ENCODE measurements at regions not wholly inside any gene's neighbourhood (a gene's known extent, or its start where the extent isn't known, plus 50 kb on each side); places are given as distances from the start of the nearest gene placed in this dataset.

DNA sequence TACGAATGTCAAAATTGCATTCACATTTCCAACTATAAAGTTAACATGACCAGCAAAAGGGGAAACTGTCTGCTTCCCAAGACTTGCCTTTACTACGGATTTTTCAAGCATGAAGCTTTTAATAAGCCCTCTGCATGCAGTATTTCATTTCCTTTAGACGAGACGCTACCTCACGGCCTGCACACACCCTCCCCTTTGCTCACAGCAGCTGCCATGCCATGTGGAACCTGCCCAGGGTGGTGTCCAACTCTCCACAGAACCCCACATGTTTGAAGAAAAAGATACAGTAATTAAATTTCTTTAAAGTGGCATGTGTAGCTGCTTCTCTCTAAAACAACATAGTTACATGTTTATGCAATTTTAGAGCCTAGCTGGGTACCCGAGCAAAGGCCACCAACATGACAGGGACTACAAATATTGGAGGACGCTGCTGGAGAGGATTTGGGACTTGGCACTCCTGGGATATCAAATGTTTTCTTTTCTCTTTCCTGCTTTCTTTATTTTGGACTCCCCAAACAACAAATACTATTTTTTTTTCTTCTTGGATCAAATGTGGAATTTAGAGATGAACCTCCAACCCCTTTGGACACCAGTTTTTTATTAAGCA, 256.9 kb upstream of the PCSK5 start:
- no peaks in the 10 kb centered on the region for H3K27me3 ChIP-seq (ENCODE audit: control insufficient read depth, insufficient read depth, low read length)
- no peak overlapping the region for H3K4me3 ChIP-seq (ENCODE audit: insufficient read depth, low read depth, low read length)
- DNase-seq: no peak
- no peaks in the 10 kb centered on the region for H3K36me3 ChIP-seq (replicated peaks; ENCODE audit: control insufficient read depth, insufficient read depth, low read length)

DNA sequence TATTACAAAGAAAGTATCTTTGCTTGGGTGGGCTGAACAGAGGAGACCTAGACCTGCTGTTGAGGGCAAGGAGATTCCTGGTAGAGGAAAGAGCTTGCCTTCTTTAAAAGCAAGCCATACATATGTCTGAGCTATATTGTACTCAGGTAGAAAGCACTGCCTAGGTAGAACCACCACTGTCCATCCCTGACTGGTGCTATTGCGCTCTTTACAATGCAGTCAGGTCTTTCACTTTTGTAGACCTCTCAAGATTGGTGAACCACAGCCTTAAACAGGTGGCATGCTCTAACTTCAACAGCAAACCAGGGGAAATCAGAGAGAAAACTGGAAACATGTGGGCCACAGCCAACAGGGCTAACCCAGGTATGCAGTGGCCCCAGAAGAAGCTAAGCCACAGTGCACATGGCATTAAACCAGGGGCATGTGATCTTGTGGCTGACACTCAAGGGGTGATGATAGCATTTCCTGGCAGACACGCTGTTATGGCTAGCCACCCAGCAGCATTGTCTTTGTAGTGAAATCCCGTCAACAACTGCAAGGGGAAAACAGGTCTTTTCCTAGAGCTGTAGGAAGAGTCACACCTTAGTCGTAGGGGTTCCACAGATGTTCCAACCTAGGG, 253.9 kb upstream of the PCSK5 start:
- no peaks in the 10 kb centered on the region for H3K27me3 ChIP-seq (ENCODE audit: control insufficient read depth, insufficient read depth, low read length)
- H3K4me3 ChIP-seq (ENCODE audit: insufficient read depth, low read depth, low read length): no peak overlapping the region
- no peak for DNase-seq
- no peaks in the 10 kb centered on the region for H3K36me3 ChIP-seq (replicated peaks; ENCODE audit: control insufficient read depth, insufficient read depth, low read length)

DNA sequence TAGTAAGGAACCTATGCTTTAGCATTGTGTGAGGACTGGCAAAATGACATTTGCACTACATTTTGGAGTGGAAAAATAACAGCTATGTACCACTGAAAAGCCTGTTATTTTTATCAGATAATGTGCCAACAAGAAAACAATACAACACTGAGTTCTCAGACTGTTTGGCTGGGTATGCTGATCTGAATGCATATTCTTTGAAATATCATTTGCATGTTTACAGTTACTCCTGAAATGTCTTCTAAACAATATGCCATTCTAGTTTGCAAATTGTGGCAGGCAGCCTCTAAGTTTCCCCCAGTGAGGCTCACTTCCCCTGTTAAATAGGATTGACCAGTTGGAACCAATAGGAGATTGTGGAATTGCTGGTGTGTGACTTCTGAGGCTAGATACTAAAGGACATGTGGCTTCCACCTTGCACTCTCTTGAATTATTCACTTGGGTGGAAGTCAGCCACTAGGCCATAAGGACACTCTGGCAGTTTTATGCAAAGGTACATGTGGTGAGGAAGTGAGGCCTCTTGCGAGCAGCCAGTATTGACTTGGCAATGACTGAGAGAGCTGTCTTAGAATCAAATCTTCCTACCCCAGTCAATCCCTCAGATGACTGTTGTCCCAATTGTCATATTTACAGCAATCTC, 250.4 kb upstream of the PCSK5 start:
- Histone ChIP-seq H3K27me3 (ENCODE audit: control insufficient read depth, insufficient read depth, low read length) (no peaks in the 10 kb centered on the region), H3K36me3 (replicated peaks; ENCODE audit: control insufficient read depth, insufficient read depth, low read length) (no peaks in the 10 kb centered on the region), H3K4me3 (ENCODE audit: insufficient read depth, low read depth, low read length) (no peak overlapping the region)
- DNase-seq: no peak

DNA sequence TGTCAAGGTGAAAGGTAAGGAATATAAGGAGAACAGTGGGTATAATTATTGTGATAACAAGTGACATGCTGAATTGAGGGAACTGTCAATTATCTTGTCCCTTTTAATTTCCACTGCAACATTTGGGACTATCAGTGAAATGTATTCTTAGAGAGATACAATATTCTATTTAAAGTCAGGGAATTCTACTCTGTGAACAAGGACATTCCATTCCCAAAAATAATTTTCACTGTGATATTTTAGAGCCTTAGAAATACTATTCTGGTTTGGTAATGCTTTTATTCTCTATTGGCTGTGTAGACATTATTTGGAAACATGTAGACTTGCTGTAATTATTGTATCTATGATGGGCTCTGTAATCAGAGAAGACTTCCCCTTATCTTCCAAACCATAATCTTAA, 248.0 kb upstream of the PCSK5 start:
- Histone ChIP-seq H3K36me3 (replicated peaks; ENCODE audit: control insufficient read depth, insufficient read depth, low read length) (no peaks in the 10 kb centered on the region), H3K27me3 (ENCODE audit: control insufficient read depth, insufficient read depth, low read length) (no peaks in the 10 kb centered on the region), H3K4me3 (ENCODE audit: insufficient read depth, low read depth, low read length) (no peak overlapping the region)
- DNase-seq: no peak

DNA sequence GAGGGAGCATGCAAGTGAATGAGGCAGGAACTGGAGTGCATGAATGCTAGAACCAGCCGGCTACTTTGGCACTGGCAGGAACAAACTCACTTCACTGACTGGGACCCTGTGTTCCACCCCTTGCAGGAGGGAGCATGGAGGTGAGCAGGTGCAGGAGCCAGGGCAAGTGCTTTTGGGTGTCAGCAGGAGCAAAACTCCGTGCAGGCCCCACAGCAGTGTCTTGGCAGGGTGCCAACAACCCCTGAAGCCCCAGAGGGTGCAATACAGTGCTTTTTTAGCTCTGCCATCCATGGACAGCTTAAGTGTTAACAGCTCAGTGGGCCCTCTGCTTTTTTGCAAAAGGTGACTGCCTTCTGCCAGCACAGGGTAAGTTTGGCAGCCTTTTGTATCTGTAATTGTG, 245.8 kb upstream of the PCSK5 start:
- Histone ChIP-seq H3K4me3 (ENCODE audit: insufficient read depth, low read depth, low read length) (no peak overlapping the region), H3K36me3 (replicated peaks; ENCODE audit: control insufficient read depth, insufficient read depth, low read length) (no peaks in the 10 kb centered on the region), H3K27me3 (ENCODE audit: control insufficient read depth, insufficient read depth, low read length) (no peaks in the 10 kb centered on the region)
- DNase-seq: no peak

DNA sequence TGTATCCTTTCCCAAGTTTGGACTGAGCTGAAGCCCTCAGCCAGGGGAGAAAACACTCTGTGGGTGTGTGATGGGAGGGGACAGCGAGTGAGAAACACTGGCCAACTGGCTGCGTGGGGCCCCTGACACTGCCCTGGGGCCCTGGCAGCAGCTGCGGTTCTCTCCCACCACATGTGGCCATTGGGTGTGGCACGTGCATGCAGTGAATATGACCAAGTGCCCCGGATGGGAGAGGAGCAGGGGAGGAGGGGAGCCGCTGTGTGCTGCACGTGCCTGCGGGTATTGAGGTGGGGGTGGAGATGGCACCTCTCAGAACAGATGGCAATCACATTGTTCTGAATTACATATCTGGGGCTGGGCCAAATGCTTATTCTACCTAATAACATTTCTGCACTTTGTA, 242.4 kb upstream of the PCSK5 start:
- no peak for DNase-seq

DNA sequence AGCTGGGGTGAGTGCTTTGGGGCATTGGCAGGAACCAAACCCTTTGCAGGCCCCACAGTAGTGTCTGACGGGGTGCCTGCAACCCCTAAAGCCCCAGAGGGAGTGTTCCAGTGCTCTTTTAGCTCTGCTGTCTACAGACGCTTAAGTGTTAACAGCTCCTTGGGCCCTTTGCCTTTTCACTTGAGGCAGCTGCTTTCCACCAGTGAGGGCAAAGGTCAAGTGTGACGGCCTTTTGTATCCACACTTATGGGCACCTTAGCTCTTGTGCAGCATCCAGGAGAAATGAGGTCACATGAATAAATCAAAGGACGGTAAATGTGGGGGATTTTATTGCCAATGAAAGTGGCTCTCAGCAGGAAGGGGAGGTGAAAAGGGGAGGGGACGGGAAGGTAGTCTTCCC, 241.4 kb upstream of the PCSK5 start:
- H3K27me3 ChIP-seq (ENCODE audit: control insufficient read depth, insufficient read depth, low read length): no peaks in the 10 kb centered on the region
- no peak overlapping the region for H3K4me3 ChIP-seq (ENCODE audit: insufficient read depth, low read depth, low read length)
- H3K36me3 ChIP-seq (replicated peaks; ENCODE audit: control insufficient read depth, insufficient read depth, low read length): no peaks in the 10 kb centered on the region
- no peak for DNase-seq

More for the DNA sequence above, 242.4 kb upstream of the PCSK5 start:
- Histone ChIP-seq H3K4me3 (ENCODE audit: insufficient read depth, low read depth, low read length) (no peak overlapping the region), H3K36me3 (replicated peaks; ENCODE audit: control insufficient read depth, insufficient read depth, low read length) (no peaks in the 10 kb centered on the region), H3K27me3 (ENCODE audit: control insufficient read depth, insufficient read depth, low read length) (no peaks in the 10 kb centered on the region)

DNA sequence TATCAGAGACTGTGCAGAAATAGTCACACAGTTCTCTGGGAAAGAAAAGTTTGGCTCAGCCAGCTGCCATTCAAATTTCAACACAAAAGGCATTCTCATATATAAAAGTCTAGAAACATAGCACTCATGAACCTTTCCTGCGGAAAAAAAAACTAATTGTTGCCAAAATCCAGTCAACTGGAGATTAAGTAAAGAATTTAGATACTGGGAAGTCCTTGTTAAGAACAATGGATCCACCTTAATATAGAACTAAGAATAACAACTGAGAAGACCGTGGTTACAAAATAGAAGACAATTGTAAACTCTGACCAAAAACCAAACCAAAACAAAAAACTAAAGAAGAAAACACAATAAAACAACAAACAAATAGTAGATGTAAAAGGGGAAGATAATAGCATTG, 238.8 kb upstream of the PCSK5 start:
- Histone ChIP-seq H3K4me3 (ENCODE audit: insufficient read depth, low read depth, low read length) (no peak overlapping the region), H3K27me3 (ENCODE audit: control insufficient read depth, insufficient read depth, low read length) (no peaks in the 10 kb centered on the region), H3K36me3 (replicated peaks; ENCODE audit: control insufficient read depth, insufficient read depth, low read length) (no peaks in the 10 kb centered on the region)
- DNase-seq: no peak

DNA sequence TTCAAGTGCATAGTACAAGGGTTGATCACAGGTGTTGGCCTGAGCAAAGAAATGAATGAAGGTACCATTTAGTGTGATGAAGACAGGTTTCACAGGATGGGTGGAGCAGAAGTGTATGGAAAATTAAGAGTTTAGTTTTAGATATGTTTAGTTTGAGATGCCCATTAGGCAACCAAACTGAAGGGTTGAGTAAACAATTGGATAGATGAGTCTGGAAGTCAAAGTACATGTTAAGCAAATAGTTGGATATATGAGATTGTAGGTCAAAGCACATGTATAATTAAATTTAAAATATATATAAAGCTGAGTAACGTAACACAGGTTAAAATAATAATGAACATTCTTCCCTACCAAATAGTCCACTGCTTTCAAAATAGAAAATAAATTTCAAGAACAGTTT, 237.1 kb upstream of the PCSK5 start:
- Histone ChIP-seq H3K36me3 (replicated peaks; ENCODE audit: control insufficient read depth, insufficient read depth, low read length) (no peaks in the 10 kb centered on the region), H3K27me3 (ENCODE audit: control insufficient read depth, insufficient read depth, low read length) (no peaks in the 10 kb centered on the region), H3K4me3 (ENCODE audit: insufficient read depth, low read depth, low read length) (no peak overlapping the region)
- no peak for DNase-seq

DNA sequence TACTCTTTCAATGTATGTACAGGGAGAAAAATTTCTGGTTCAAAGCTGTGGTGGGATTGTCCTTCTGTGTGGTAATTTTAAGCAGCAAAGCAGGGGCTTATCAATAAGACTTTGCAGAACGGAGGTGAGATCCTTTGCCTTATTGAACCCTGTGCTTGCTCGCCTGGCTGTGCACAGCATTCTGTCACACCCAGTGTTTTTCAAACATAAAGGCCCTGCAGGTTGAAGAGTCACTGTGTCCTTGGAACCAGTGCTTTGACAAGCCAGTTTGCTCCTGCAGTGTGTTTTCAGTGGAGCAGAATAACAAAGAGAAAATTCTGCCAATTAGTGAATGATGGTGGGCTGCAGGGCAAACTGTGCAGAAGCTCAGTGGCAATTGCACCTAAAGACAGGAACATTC, 236.7 kb upstream of the PCSK5 start:
- no peak overlapping the region for H3K4me3 ChIP-seq (ENCODE audit: insufficient read depth, low read depth, low read length)
- no peak for DNase-seq
- H3K27me3 ChIP-seq (ENCODE audit: control insufficient read depth, insufficient read depth, low read length): no peaks in the 10 kb centered on the region
- H3K36me3 ChIP-seq (replicated peaks; ENCODE audit: control insufficient read depth, insufficient read depth, low read length): no peaks in the 10 kb centered on the region

DNA sequence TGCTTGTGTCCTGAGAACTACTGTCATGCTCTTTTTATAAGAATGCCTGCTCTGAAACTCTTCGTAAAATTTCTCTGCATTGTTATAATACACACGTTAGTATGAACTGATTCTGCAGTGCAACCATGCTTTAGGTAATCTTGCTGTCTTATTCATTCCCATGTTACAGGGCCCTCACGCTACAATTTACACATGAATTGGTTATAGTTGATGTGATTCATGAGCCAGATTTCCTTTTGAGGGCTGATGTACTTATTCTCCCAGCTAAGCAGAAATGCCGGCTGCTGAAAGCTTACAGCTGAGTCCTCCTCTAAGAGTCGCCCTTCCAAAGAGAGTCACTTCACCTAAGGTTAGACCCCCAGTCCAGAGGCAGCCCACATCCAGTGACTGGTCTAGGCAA, 233.5 kb upstream of the PCSK5 start:
- no peak overlapping the region for H3K4me3 ChIP-seq (ENCODE audit: insufficient read depth, low read depth, low read length)
- DNase-seq: no peak
- H3K27me3 ChIP-seq (ENCODE audit: control insufficient read depth, insufficient read depth, low read length): no peaks in the 10 kb centered on the region
- H3K36me3 ChIP-seq (replicated peaks; ENCODE audit: control insufficient read depth, insufficient read depth, low read length): no peaks in the 10 kb centered on the region

DNA sequence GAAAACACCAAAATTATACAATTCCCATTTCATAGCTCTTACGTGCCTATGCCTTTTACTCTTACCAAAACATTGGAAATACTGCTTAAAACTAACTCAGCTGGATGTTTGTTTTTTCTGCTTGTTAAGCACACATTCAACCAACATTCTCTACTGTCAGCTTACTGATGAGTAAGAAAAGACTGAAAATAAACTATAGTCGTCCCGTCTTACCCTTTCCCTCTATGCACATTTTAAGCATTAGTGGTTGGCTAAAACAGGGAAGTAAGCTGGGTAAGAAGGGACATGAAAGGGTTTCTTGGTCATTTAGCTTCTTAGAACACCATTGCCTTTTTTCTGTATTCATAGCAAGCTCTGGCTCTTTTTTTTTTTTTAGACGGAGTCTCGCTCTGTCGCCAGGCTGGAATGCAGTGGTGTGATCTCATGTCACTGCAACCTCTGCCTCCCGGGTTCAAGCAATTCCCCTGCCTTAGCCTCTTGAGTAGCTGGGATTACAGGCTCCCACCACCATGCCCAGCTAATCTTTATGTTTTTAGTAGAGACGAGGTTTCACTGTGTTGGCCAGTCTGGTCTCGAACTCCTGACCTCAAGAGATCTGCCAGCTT, 232.1 kb upstream of the PCSK5 start:
- no peak overlapping the region for H3K4me3 ChIP-seq (ENCODE audit: insufficient read depth, low read depth, low read length)
- no peaks in the 10 kb centered on the region for H3K36me3 ChIP-seq (replicated peaks; ENCODE audit: control insufficient read depth, insufficient read depth, low read length)
- DNase-seq: no peak
- H3K27me3 ChIP-seq (ENCODE audit: control insufficient read depth, insufficient read depth, low read length): no peaks in the 10 kb centered on the region

DNA sequence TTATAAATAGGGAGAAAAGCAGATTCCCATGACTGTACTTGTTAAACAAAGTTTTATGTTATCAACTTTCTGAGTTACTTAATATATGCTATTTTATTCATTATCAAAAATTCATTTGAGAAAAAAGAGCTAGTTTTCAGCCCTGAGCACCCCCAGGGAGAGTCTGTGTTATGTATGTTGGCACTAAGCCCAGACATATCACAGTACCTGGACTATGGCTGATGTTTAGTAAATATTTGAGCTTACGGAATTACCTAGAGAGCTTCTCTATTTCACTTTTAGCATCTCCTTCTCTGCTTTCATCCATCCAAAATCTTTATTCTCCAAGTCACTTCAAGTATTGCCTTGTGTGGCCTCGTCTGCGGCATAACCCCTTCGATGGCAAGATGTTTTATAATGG, 225.9 kb upstream of the PCSK5 start:
- H3K27me3 ChIP-seq (ENCODE audit: control insufficient read depth, insufficient read depth, low read length): no peaks in the 10 kb centered on the region
- H3K36me3 ChIP-seq (replicated peaks; ENCODE audit: control insufficient read depth, insufficient read depth, low read length): no peaks in the 10 kb centered on the region
- no peak for DNase-seq
- no peak overlapping the region for H3K4me3 ChIP-seq (ENCODE audit: insufficient read depth, low read depth, low read length)

DNA sequence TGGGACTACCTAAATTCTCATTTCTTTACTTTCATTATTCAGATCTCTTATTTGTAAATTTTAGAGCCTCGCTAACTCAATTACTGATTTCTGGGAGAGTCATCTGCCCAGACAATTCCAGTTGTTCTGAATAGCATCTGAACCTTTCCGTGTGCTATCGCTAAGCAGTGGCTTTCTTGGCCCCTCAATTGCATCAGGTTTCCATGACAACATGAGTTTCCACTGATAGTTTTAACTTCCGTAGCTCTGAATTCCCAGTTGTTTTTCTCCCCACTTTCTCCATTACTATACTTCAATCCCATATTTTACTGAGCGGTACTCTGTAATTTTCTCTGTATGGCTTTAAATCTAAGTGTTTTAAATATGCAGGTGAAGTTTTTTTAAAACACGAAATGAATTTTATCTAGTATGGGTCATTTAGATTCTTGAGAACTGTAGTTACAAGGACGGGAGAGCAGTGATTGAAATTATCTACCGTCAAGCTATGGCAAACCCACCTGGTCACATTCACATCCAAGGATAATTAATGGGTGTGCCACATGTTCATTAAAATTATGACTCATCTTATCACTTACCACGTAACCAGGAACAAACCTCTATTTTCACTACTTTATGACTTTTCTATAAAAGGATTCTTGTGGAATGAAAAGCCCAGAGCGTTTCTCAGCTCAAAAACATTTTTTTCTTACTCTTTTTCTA, 223.5 kb upstream of the PCSK5 start:
- no peaks in the 10 kb centered on the region for H3K27me3 ChIP-seq (ENCODE audit: control insufficient read depth, insufficient read depth, low read length)
- H3K4me3 ChIP-seq (ENCODE audit: insufficient read depth, low read depth, low read length): no peak overlapping the region
- no peaks in the 10 kb centered on the region for H3K36me3 ChIP-seq (replicated peaks; ENCODE audit: control insufficient read depth, insufficient read depth, low read length)
- no peak for DNase-seq

DNA sequence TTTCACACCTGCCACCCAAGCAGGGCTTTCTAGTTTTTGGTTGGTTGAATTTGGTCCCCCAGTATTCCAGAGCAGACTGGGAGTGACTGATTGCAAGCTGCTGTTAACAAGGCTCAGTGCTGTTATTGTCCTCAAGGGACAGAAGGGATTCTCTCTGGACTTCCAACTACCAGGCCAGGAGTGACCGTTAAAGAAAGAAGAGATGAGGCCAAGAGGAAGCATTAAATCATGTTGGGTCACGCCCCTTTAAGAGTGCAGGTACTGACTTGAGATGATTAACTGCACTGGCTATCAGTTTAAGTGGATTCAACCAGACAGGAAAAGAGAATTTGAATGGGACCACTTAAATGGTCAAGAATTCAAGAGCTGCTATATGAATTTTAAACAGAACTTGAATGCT, 220.8 kb upstream of the PCSK5 start:
- H3K4me3 ChIP-seq (ENCODE audit: insufficient read depth, low read depth, low read length): no peak overlapping the region
- H3K36me3 ChIP-seq (replicated peaks; ENCODE audit: control insufficient read depth, insufficient read depth, low read length): no peaks in the 10 kb centered on the region
- H3K27me3 ChIP-seq (ENCODE audit: control insufficient read depth, insufficient read depth, low read length): no peaks in the 10 kb centered on the region
- no peak for DNase-seq

Data from H7 (cell line).